Nephron progenitor cell (in vitro differentiated cells): ENCODE measurements at regions not wholly inside any gene's neighbourhood (a gene's known extent, or its start where the extent isn't known, plus 50 kb on each side); places are given as distances from the start of the nearest gene placed in this dataset.

Source experiments
- DNase-seq: peaks from one replicate; pipeline ENCODE4 v3.0.0; 2021
- H3K27ac Mint-ChIP-seq: 2 replicates; pipeline ENCODE4 v1.8.0; 2021; ENCODE audit warnings: mild to moderate bottlenecking, moderate library complexity, mixed read lengths
- H3K27me3 Mint-ChIP-seq: 2 replicates; pipeline ENCODE4 v1.8.0; 2021; ENCODE audit warnings: mild to moderate bottlenecking, low read depth, mixed read lengths; ENCODE audit not compliant: poor library complexity
- H3K36me3 Mint-ChIP-seq: 2 replicates; pipeline ENCODE4 v1.8.0; 2021; ENCODE audit warnings: low read depth, mixed read lengths
- H3K4me1 Mint-ChIP-seq: 2 replicates; pipeline ENCODE4 v1.8.0; 2021; ENCODE audit warnings: mixed read lengths
- H3K4me3 Mint-ChIP-seq: 2 replicates; pipeline ENCODE4 v1.8.0; 2021; ENCODE audit warnings: mild to moderate bottlenecking, moderate library complexity, mixed read lengths
- H3K9me3 Mint-ChIP-seq: 2 replicates; pipeline ENCODE4 v1.8.0; 2021; ENCODE audit warnings: mild to moderate bottlenecking, moderate library complexity, mixed read lengths
- TF ChIP-seq, protein P1 (sequence below): fragments of 200-600 bp; sonication (generic); IDR thresholded peaks from 2 replicates; pipeline ENCODE4 v1.5.0; 2021; ENCODE audit warnings: antibody characterized with exemption

DNA sequence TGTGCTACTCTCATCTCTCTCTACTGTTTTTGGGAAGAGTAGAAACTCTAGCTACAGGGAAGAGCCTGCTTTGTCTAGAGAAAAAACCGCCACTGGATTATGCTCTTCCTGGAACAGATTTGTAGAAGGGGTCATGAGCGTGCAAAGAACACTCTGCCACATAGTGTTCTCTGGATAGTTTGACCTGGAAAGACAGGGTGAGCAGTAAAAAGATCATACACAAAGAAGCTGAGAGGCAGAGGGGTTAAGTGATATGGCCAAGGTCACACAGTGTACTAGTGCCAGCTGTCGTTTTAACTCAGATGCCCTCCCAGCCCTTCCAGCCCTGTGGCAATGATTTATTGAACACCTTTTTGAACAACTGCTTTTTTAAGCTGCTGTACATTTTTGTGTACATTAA is 182.2 kb downstream of the NNT start:
- TF ChIP-seq, protein P1, sequence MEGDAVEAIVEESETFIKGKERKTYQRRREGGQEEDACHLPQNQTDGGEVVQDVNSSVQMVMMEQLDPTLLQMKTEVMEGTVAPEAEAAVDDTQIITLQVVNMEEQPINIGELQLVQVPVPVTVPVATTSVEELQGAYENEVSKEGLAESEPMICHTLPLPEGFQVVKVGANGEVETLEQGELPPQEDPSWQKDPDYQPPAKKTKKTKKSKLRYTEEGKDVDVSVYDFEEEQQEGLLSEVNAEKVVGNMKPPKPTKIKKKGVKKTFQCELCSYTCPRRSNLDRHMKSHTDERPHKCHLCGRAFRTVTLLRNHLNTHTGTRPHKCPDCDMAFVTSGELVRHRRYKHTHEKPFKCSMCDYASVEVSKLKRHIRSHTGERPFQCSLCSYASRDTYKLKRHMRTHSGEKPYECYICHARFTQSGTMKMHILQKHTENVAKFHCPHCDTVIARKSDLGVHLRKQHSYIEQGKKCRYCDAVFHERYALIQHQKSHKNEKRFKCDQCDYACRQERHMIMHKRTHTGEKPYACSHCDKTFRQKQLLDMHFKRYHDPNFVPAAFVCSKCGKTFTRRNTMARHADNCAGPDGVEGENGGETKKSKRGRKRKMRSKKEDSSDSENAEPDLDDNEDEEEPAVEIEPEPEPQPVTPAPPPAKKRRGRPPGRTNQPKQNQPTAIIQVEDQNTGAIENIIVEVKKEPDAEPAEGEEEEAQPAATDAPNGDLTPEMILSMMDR = no peak
- H3K36me3 Mint-ChIP-seq = no peaks in the 10 kb centered on the region
- peaks cover 23% of the 10 kb centered on the region for H3K9me3 Mint-ChIP-seq
- H3K27ac Mint-ChIP-seq = peak overlapping the region; percentile 13
- no peak overlapping the region for H3K4me3 Mint-ChIP-seq
- no peaks in the 10 kb centered on the region for H3K4me1 Mint-ChIP-seq
- no peak for DNase-seq
- H3K27me3 Mint-ChIP-seq = peaks cover 4% of the 10 kb centered on the region

DNA sequence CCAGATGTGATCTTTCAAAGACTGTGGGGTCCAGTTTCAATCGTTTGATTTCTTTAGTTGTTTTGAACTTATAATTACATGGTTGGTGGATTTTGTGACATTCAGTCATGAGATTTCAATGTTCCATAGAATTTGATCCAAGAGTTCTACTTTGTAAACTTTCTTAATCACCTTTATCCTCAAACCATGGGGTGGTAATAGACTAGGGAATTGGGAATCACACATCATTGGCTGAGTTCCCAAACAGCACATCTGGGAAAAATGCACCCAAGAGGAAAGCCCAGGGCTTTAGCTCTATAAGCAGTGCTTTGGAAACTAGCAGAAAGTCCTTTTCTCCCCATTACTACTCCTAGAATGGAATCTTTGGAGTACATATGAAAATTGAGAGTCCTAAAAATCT is 177.6 kb downstream of the NNT start:
- no peak for DNase-seq
- H3K4me3 Mint-ChIP-seq = no peak overlapping the region

DNA sequence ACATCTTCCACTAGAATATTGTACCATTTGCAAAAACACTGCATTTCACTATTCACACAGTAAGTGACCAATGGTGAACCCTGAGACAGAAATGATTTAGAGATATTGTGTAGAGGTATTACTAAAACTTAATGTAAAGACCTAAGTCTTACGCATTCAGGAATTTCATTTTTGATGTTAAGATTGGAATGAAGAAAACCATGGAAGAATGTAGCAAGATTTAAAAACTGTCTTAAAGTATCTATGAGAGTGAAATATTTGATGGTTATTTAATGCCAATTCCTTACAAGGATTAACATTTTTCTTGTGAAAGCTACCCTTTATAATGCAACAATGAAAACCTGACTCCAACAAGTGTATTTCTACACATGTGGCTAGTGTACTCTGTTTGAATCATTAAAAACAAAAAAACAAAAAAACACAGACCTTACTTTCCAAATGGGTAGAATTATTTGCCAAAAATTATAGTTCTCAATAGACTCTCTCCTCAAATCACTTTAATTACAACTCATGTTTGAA is 172.0 kb downstream of the NNT start:
- H3K27ac Mint-ChIP-seq = no peak overlapping the region

More for the DNA sequence above, 177.6 kb downstream of the NNT start:
- Mint-ChIP-seq H3K9me3 (no peaks in the 10 kb centered on the region), H3K4me1 (no peaks in the 10 kb centered on the region), H3K36me3 (no peaks in the 10 kb centered on the region), H3K27me3 (no peaks in the 10 kb centered on the region), H3K27ac (no peak overlapping the region)
- TF ChIP-seq, protein P1 = no peak

DNA sequence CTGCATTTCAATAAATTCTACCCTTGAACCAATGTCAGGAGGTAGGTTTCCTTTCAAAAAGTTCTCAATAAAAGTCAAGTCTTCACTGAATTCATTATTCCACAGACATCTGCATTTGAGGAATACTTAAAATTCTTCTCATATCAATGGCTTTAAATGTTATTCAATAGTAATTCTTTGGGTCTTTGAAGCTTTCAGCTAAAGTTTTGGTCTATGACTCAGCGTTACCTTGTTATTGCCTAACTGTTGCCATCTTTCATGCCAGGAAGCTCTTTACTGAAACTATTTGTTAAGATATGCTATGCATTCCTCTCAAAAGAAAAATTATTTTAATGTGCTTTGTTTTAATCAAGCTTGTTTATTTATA is 170.5 kb downstream of the NNT start:
- no peaks in the 10 kb centered on the region for H3K4me1 Mint-ChIP-seq
- DNase-seq = no peak
- H3K36me3 Mint-ChIP-seq = no peaks in the 10 kb centered on the region
- no peaks in the 10 kb centered on the region for H3K27me3 Mint-ChIP-seq
- TF ChIP-seq, protein P1 = no peak
- H3K9me3 Mint-ChIP-seq = no peaks in the 10 kb centered on the region
- no peak overlapping the region for H3K27ac Mint-ChIP-seq
- no peak overlapping the region for H3K4me3 Mint-ChIP-seq

More for the DNA sequence above, 172.0 kb downstream of the NNT start:
- Mint-ChIP-seq H3K36me3 (no peaks in the 10 kb centered on the region), H3K4me1 (no peaks in the 10 kb centered on the region), H3K9me3 (no peaks in the 10 kb centered on the region), H3K27me3 (no peaks in the 10 kb centered on the region), H3K4me3 (no peak overlapping the region)
- DNase-seq = no peak
- TF ChIP-seq, protein P1 = no peak

DNA sequence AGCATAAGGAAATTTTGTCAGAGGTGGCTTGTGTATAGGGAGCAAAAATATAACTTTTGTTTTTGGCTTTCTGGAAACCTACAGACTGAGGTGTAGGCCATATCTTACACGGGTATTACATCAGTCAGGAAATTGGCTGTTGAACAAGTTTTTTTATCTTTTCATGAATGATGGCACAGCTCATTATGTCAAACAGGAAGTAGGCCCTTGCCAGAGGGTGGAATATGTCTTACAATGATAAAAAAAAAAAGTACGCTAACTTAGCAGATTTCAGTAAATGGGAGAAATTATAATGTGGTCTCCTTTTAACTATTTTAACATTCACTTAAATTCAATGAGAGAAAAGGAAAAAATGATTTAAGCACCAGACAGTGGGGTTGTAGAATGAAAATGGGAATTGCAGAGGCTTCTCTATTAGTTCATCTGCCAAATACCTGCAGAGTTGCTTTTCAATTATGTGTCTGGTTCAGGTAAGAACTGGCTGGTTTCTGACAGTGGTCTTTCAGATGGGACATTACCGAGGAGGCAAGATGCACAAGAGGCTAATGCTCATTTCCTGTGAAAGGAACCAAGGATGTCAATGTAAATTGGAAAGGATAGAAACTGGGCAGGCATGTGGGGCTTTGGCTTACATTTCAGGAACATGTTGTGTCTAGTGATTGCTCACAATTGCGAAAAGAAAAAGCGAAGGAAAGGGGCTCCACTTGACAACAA is 169.9 kb downstream of the NNT start:
- Mint-ChIP-seq H3K27ac (no peak overlapping the region), H3K4me1 (no peaks in the 10 kb centered on the region), H3K27me3 (no peaks in the 10 kb centered on the region), H3K36me3 (no peaks in the 10 kb centered on the region), H3K4me3 (no peak overlapping the region), H3K9me3 (no peaks in the 10 kb centered on the region)
- TF ChIP-seq, protein P1 = no peak
- no peak for DNase-seq

DNA sequence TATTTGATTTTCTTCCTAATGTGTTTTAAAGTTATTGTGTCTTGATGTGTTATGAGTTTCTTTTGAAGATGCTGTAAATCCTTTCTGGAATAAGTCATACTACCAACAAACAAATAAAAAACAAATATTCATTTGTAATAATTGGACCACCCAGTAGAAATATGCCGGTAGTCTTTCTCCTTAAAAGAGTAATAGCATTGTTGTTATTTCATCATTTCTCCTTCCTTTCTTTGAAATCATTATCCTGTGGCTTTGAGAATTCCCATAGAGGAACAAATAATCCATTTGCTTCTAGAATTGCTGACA is 169.4 kb downstream of the NNT start:
- Mint-ChIP-seq H3K27me3 (no peaks in the 10 kb centered on the region), H3K4me3 (no peak overlapping the region), H3K36me3 (no peaks in the 10 kb centered on the region), H3K27ac (no peak overlapping the region), H3K4me1 (no peaks in the 10 kb centered on the region), H3K9me3 (no peaks in the 10 kb centered on the region)
- no peak for DNase-seq
- TF ChIP-seq, protein P1 = no peak
